Suprapubic skin (tissue), 4 donors: ENCODE measurements at regions not wholly inside any gene's neighbourhood (a gene's known extent, or its start where the extent isn't known, plus 50 kb on each side); places are given as distances from the start of the nearest gene placed in this dataset.

Source experiments
- DNase-seq, 2 donors: peaks; one replicate each; pipeline ENCODE4 v3.0.0-alpha.2; 2019; ENCODE audit warnings: low spot score in 2 of 2
- H3K27ac ChIP-seq: fragments of 200-600 bp; sonication (generic); one replicate; pipeline ENCODE4 v1.5.1; 2019
- H3K27me3 ChIP-seq: fragments of 200-600 bp; sonication (generic); one replicate; pipeline ENCODE4 v1.5.1; 2019
- H3K36me3 ChIP-seq: fragments of 200-600 bp; sonication (generic); one replicate; pipeline ENCODE4 v1.5.1; 2019
- H3K4me1 ChIP-seq: fragments of 200-600 bp; sonication (generic); one replicate; pipeline ENCODE4 v1.5.1; 2019
- H3K4me3 ChIP-seq: fragments of 200-600 bp; sonication (generic); one replicate; pipeline ENCODE4 v1.5.1; 2019; ENCODE audit warnings: mild to moderate bottlenecking
- H3K9me3 ChIP-seq: fragments of 200-600 bp; sonication (generic); one replicate; pipeline ENCODE4 v1.5.1; 2019
- CTCF ChIP-seq, 2 donors: fragments of 200-600 bp in 1 of 2; fragments of 450-650 bp in 1 of 2; sonication (generic) in 1 of 2; IDR thresholded peaks; one replicate each; pipeline ENCODE4 v1.5.1; 2016 to 2019; ENCODE audit warnings: antibody characterized with exemption in 2 of 2, mild to moderate bottlenecking in 1 of 2, moderate library complexity in 1 of 2
- EP300 ChIP-seq: sonication (generic); formaldehyde crosslinking; IDR thresholded peaks from one replicate; pipeline ENCODE4 v1.6.1; 2017; ENCODE audit warnings: antibody characterized with exemption
- POLR2A ChIP-seq, 2 donors: fragments of 450-650 bp; IDR thresholded peaks; one replicate each; pipeline ENCODE4 v1.6.1; 2017; ENCODE audit warnings: antibody characterized with exemption in 2 of 2, mild to moderate bottlenecking in 2 of 2, moderate library complexity in 2 of 2
- POLR2AphosphoS5 ChIP-seq, 3 donors: sonication (generic); formaldehyde crosslinking; IDR thresholded peaks; one replicate each; pipeline ENCODE4 v1.6.1; 2017; ENCODE audit warnings: antibody characterized with exemption in 3 of 3
- WGBS: methylation state at CpG from one replicate; pipeline ENCODE4 v1.1.5; 2018; 5-methylcytosine and 5-hydroxymethylcytosine counted together

GRCh38 chr7:116128139-116128538 lies 82.2 kb upstream of the TES start:
- Histone ChIP-seq H3K4me3 (no peak overlapping the region), H3K27me3 (peaks cover under 1% of the 10 kb centered on the region), H3K27ac (no peak overlapping the region), H3K9me3 (no peaks in the 10 kb centered on the region), H3K36me3 (no peaks in the 10 kb centered on the region), H3K4me1 (no peaks in the 10 kb centered on the region)
- WGBS, result 94% methylated on average over 2 of the region's 2 CpGs
- TF ChIP-seq EP300, result no peak
- TF ChIP-seq CTCF (IDR thresholded peaks at IDR 0.05), result no peak
- no peak for TF ChIP-seq POLR2AphosphoS5 (IDR thresholded peaks at IDR 0.05)
- TF ChIP-seq POLR2A (IDR thresholded peaks at IDR 0.05), result no peak
- DNase-seq, result no peak

- TF ChIP-seq POLR2AphosphoS5 (IDR thresholded peaks at IDR 0.05), result no peak
- TF ChIP-seq EP300, result no peak
- no peak for TF ChIP-seq CTCF (IDR thresholded peaks at IDR 0.05)
- TF ChIP-seq POLR2A (IDR thresholded peaks at IDR 0.05), result no peak
- H3K9me3 ChIP-seq, result no peaks in the 10 kb centered on the region
- no peaks in the 10 kb centered on the region for H3K36me3 ChIP-seq
- H3K4me1 ChIP-seq, result no peaks in the 10 kb centered on the region
- peaks cover 2% of the 10 kb centered on the region for H3K27me3 ChIP-seq
- no peak for DNase-seq
- H3K4me3 ChIP-seq, result no peak overlapping the region
- WGBS, result 68% methylated on average over 4 of the region's 4 CpGs
- H3K27ac ChIP-seq, result no peak overlapping the region
These were observed 75.0 kb upstream of the TES start for GRCh38 chr7:116135306-116135705.

GRCh38 chr7:116138202-116138801 lies 72.0 kb upstream of the TES start:
- WGBS, result 16% methylated on average over 2 of the region's 2 CpGs
- no peak overlapping the region for H3K4me3 ChIP-seq
- no peaks in the 10 kb centered on the region for H3K36me3 ChIP-seq
- DNase-seq, result no peak
- no peak overlapping the region for H3K27ac ChIP-seq
- H3K4me1 ChIP-seq, result no peaks in the 10 kb centered on the region
- no peak for TF ChIP-seq EP300
- TF ChIP-seq POLR2A (IDR thresholded peaks at IDR 0.05), result no peak
- no peak for TF ChIP-seq POLR2AphosphoS5 (IDR thresholded peaks at IDR 0.05)
- peak; percentile 55 for TF ChIP-seq CTCF (IDR thresholded peaks at IDR 0.05)
- no peaks in the 10 kb centered on the region for H3K27me3 ChIP-seq
- no peaks in the 10 kb centered on the region for H3K9me3 ChIP-seq

- DNase-seq, result no peak
- no peak overlapping the region for H3K27ac ChIP-seq
- H3K4me1 ChIP-seq, result no peaks in the 10 kb centered on the region
- no peaks in the 10 kb centered on the region for H3K36me3 ChIP-seq
- TF ChIP-seq POLR2A (IDR thresholded peaks at IDR 0.05), result no peak
- TF ChIP-seq POLR2AphosphoS5 (IDR thresholded peaks at IDR 0.05), result no peak
- TF ChIP-seq EP300, result no peak
- TF ChIP-seq CTCF (IDR thresholded peaks at IDR 0.05), result no peak
- H3K4me3 ChIP-seq, result no peak overlapping the region
- no peaks in the 10 kb centered on the region for H3K27me3 ChIP-seq
- H3K9me3 ChIP-seq, result no peaks in the 10 kb centered on the region
- WGBS, result 71% methylated on average over 6 of the region's 6 CpGs
These were observed 71.3 kb upstream of the TES start for GRCh38 chr7:116139007-116139406.

- TF ChIP-seq POLR2A (IDR thresholded peaks at IDR 0.05) (no peak), EP300 (no peak), CTCF (IDR thresholded peaks at IDR 0.05) (no peak), POLR2AphosphoS5 (IDR thresholded peaks at IDR 0.05) (no peak)
- no peak overlapping the region for H3K4me3 ChIP-seq
- no peaks in the 10 kb centered on the region for H3K4me1 ChIP-seq
- no peak overlapping the region for H3K27ac ChIP-seq
- DNase-seq, result no peak
- H3K27me3 ChIP-seq, result no peaks in the 10 kb centered on the region
- H3K9me3 ChIP-seq, result no peaks in the 10 kb centered on the region
- H3K36me3 ChIP-seq, result no peaks in the 10 kb centered on the region
These were observed 70.5 kb upstream of the TES start for GRCh38 chr7:116139807-116140206.
